Colonic mucosa (tissue), 4 donors: ENCODE measurements at regions not wholly inside any gene's neighbourhood (a gene's known extent, or its start where the extent isn't known, plus 50 kb on each side); places are given as distances from the start of the nearest gene placed in this dataset.
"Not testable (repeated sequence)": the region's sequence is repeated elsewhere in the genome, so short reads cannot be mapped to it uniquely, and the experiment has no call there.

Experiments used
- DNase-seq: peaks from one replicate; pipeline ENCODE4 v3.0.0-alpha.2; 2020
- H3K27ac ChIP-seq: fragments of 200-600 bp; one replicate; pipeline ENCODE4 v1.8.0; 2021
- H3K27me3 ChIP-seq: fragments of 200-600 bp; one replicate; pipeline ENCODE4 v1.8.0; 2021
- H3K36me3 ChIP-seq: fragments of 200-600 bp; one replicate; pipeline ENCODE4 v1.8.0; 2021
- H3K4me1 ChIP-seq: fragments of 200-600 bp; one replicate; pipeline ENCODE4 v1.8.0; 2021; ENCODE audit warnings: mild to moderate bottlenecking
- H3K4me3 ChIP-seq: fragments of 200-600 bp; one replicate; pipeline ENCODE4 v1.8.0; 2021
- H3K9ac ChIP-seq, 2 donors: one replicate each; pipeline ENCODE4 v1.7.0; 2013; ENCODE audit warnings: control low read depth in 2 of 2, low read depth in 2 of 2, low read length in 2 of 2
- H3K9me3 ChIP-seq: fragments of 200-600 bp; one replicate; pipeline ENCODE4 v1.8.0; 2021
- intact Hi-C: fragments of 100-400 bp; cut with DNase I; formaldehyde crosslinking; loops from one replicate; pipeline ENCODE4 v1.14.1; 2022
- TF ChIP-seq, protein P1 (sequence below): fragments of 200-600 bp; IDR thresholded peaks from one replicate; pipeline ENCODE4 v1.8.0; 2022; ENCODE audit warnings: antibody characterized with exemption, mild to moderate bottlenecking
- donor health status: healthy.
- donor health status: DM: no; HTN: no; CAD: no.
- donor health status: DM: no; HTN: no; CAD: no.

- Histone ChIP-seq H3K27ac (no peak overlapping the region), H3K4me3 (no peak overlapping the region), H3K9ac (no peak overlapping the region), H3K9me3 (no peaks in the 10 kb centered on the region), H3K27me3 (no peaks in the 10 kb centered on the region), H3K36me3 (no peaks in the 10 kb centered on the region), H3K4me1 (no peaks in the 10 kb centered on the region)
- TF ChIP-seq, protein P1, sequence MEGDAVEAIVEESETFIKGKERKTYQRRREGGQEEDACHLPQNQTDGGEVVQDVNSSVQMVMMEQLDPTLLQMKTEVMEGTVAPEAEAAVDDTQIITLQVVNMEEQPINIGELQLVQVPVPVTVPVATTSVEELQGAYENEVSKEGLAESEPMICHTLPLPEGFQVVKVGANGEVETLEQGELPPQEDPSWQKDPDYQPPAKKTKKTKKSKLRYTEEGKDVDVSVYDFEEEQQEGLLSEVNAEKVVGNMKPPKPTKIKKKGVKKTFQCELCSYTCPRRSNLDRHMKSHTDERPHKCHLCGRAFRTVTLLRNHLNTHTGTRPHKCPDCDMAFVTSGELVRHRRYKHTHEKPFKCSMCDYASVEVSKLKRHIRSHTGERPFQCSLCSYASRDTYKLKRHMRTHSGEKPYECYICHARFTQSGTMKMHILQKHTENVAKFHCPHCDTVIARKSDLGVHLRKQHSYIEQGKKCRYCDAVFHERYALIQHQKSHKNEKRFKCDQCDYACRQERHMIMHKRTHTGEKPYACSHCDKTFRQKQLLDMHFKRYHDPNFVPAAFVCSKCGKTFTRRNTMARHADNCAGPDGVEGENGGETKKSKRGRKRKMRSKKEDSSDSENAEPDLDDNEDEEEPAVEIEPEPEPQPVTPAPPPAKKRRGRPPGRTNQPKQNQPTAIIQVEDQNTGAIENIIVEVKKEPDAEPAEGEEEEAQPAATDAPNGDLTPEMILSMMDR: peak; percentile 69
- DNase-seq: peak; percentile 75
- intact Hi-C loops: no loop called here
These were observed 229.4 kb downstream of the DMAC1 start for GRCh38 chr9:7570107-7570720.

GRCh38 chr9:7567687-7568086 lies 231.9 kb downstream of the DMAC1 start:
- H3K27ac ChIP-seq: no peak overlapping the region
- intact Hi-C loops: no loop called here
- no peaks in the 10 kb centered on the region for H3K27me3 ChIP-seq
- TF ChIP-seq, protein P1: no peak
- H3K9me3 ChIP-seq: no peaks in the 10 kb centered on the region
- no peaks in the 10 kb centered on the region for H3K36me3 ChIP-seq
- H3K9ac ChIP-seq: no peak overlapping the region
- no peak overlapping the region for H3K4me3 ChIP-seq
- DNase-seq: no peak
- no peaks in the 10 kb centered on the region for H3K4me1 ChIP-seq

DNA sequence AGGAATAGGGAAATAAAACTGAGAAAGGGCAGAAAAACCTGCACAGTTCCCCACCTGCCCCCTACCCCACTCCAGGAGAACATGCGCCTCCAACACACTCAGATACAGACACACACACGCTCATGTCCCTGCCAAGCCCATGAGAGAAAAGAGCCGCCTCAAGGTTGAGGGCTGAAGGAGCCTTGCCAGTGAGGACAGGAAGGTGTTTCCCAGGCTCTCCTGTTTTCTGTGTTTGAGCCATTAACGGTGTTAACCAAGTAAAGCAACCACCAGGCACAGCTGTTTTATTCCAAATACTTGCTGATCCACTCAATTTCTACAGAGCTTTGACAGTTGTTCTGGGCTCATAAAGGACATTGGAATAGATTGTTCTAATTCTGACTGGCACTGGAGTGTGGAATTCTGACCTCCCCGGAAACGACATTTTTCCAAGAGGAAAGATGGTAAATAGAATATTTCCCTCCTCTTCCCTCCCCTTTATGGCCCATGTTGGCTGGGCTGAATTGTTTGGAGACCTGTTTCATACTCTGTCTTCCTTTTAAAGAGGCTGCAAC lies 238.0 kb downstream of the DMAC1 start:
- Histone ChIP-seq H3K4me1 (no peaks in the 10 kb centered on the region), H3K9me3 (no peaks in the 10 kb centered on the region), H3K27me3 (no peaks in the 10 kb centered on the region), H3K27ac (no peak overlapping the region), H3K36me3 (no peaks in the 10 kb centered on the region), H3K9ac (no peak overlapping the region), H3K4me3 (no peak overlapping the region)
- intact Hi-C loops: no loop called here
- DNase-seq: no peak
- TF ChIP-seq, protein P1: no peak

GRCh38 chr9:7560669-7561305 lies 238.8 kb downstream of the DMAC1 start:
- no peaks in the 10 kb centered on the region for H3K27me3 ChIP-seq
- H3K36me3 ChIP-seq: no peaks in the 10 kb centered on the region
- no peaks in the 10 kb centered on the region for H3K4me1 ChIP-seq
- no peak overlapping the region for H3K4me3 ChIP-seq
- TF ChIP-seq, protein P1: no peak
- no peak for DNase-seq
- no peaks in the 10 kb centered on the region for H3K9me3 ChIP-seq
- no peak overlapping the region for H3K9ac ChIP-seq
- intact Hi-C loops: no loop called here
- no peak overlapping the region for H3K27ac ChIP-seq

DNA sequence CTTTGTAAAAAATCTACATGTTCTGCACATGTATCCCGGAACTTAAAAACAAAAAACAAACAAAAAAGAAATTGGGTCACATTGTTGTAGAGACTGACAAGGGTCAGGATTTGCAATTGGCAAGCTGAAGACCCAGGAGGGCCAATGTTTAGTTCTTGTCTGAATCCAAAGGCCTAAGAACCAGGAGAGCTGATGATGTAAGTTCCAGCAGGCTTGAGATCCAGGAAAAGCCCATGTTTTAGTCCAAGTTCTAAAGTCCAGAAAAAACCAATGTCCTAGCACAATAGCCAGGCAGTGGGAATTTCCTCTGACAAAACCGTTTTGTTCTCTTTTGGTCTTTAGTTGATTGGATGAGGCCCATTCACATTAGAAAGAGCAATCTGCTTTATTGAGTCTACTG lies 244.9 kb downstream of the DMAC1 start:
- intact Hi-C loops: no loop called here
- no peak overlapping the region for H3K27ac ChIP-seq
- TF ChIP-seq, protein P1: no peak

GRCh38 chr9:7552706-7553105 lies 246.9 kb downstream of the DMAC1 start:
- intact Hi-C loops, H3K4me1 ChIP-seq, DNase-seq, H3K27me3 ChIP-seq, H3K36me3 ChIP-seq, H3K4me3 ChIP-seq, H3K27ac ChIP-seq, H3K9ac ChIP-seq, H3K9me3 ChIP-seq: not testable (repeated sequence)

More for the DNA sequence above, 244.9 kb downstream of the DMAC1 start:
- no peak overlapping the region for H3K9ac ChIP-seq
- H3K4me3 ChIP-seq: no peak overlapping the region
- no peaks in the 10 kb centered on the region for H3K27me3 ChIP-seq
- no peak for DNase-seq
- H3K4me1 ChIP-seq: no peaks in the 10 kb centered on the region
- no peaks in the 10 kb centered on the region for H3K9me3 ChIP-seq
- no peaks in the 10 kb centered on the region for H3K36me3 ChIP-seq
